ENCODE measurements at regions not wholly inside any gene's neighbourhood (a gene's known extent, or its start where the extent isn't known, plus 50 kb on each side); places are given as distances from the start of the nearest gene placed in this dataset.

GRCh38 chr2:220736778-220737177, 835.3 kb downstream of the EPHA4 start:
- Histone ChIP-seq H3K27me3 (ENCODE audit: control insufficient read depth in 1 of 2, insufficient read depth in 2 of 2, low read length in 2 of 2) (no peaks in the 10 kb centered on the region; a peak in 1 of 5 replicates), H3K27ac (ENCODE audit: extremely low read length, insufficient read depth, low read length) (no peak overlapping the region), H3K9me3 (ENCODE audit: low read length) (peaks cover 62% of the 10 kb centered on the region), H3K36me3 (replicated peaks in 1 of 2; ENCODE audit: control insufficient read depth in 1 of 2, insufficient read depth in 2 of 2, low read length in 2 of 2) (no peaks in the 10 kb centered on the region), H3K4me1 (ENCODE audit: insufficient read depth, low read length) (no peaks in the 10 kb centered on the region), H3K79me2 (ENCODE audit: insufficient read depth, low read length) (no peaks in the 10 kb centered on the region), H3K4me2 (ENCODE audit: low read depth, low read length) (no peak overlapping the region), H3K4me3 (replicated peaks in 1 of 3; ENCODE audit: insufficient read depth in 1 of 3, low read depth in 2 of 3, low read length in 3 of 3) (no peak overlapping the region), H2AFZ (ENCODE audit: low read length) (no peak overlapping the region), H3K9ac (ENCODE audit: insufficient read depth, low read depth, low read length) (no peak overlapping the region), H4K20me1 (ENCODE audit: insufficient read depth, low read length) (no peaks in the 10 kb centered on the region)
- no peak for FAIRE-seq
- under 1% methylated on average over 4 of the region's 4 CpGs for WGBS (ENCODE audit: low lambda C conversion rate)
- BruUV-seq (replicated peaks), result no TSS peak
- CTCF ChIA-PET (ENCODE audit: low intra/inter-chr PET ratio, low total read pairs), result no interaction called here
- ATAC-seq, result no peak
- no peak for DNase-seq (ENCODE audit: low spot score)
- intact Hi-C loops (cut with micrococcal nuclease; ENCODE audit: unreplicated experiment), result no loop called here
- in situ Hi-C loops (cut with HindIII; ENCODE audit: extremely low pct_ligation_motif_present, low pct_unique_long_range_greater_than_20kb), result no loop called here
- POLR2A ChIA-PET, result no interaction called here
- TF ChIP-seq ZNF251 (CRISPR knock-in tag; IDR thresholded peaks at IDR 0.05) (no peak), SRSF1 (optimal IDR thresholded peaks at IDR 0.05; ENCODE audit: low read depth, low read length) (no peak), ZNF549 (CRISPR knock-in tag; IDR thresholded peaks at IDR 0.05) (no peak), SNAPC4 (CRISPR knock-in tag; IDR thresholded peaks at IDR 0.05) (no peak), ZNF563 (CRISPR knock-in tag; IDR thresholded peaks at IDR 0.05) (no peak), NKX3-1 (CRISPR knock-in tag; IDR thresholded peaks at IDR 0.05) (no peak), MXD4 (CRISPR knock-in tag; IDR thresholded peaks at IDR 0.05) (no peak), ZNF142 (CRISPR knock-in tag; IDR thresholded peaks at IDR 0.05) (no peak)
- TF ChIP-seq, protein P1, sequence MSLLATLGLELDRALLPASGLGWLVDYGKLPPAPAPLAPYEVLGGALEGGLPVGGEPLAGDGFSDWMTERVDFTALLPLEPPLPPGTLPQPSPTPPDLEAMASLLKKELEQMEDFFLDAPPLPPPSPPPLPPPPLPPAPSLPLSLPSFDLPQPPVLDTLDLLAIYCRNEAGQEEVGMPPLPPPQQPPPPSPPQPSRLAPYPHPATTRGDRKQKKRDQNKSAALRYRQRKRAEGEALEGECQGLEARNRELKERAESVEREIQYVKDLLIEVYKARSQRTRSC (CRISPR knock-in tag; IDR thresholded peaks at IDR 0.05; ENCODE audit: low read depth), result no peak
- TF ChIP-seq, protein P2, sequence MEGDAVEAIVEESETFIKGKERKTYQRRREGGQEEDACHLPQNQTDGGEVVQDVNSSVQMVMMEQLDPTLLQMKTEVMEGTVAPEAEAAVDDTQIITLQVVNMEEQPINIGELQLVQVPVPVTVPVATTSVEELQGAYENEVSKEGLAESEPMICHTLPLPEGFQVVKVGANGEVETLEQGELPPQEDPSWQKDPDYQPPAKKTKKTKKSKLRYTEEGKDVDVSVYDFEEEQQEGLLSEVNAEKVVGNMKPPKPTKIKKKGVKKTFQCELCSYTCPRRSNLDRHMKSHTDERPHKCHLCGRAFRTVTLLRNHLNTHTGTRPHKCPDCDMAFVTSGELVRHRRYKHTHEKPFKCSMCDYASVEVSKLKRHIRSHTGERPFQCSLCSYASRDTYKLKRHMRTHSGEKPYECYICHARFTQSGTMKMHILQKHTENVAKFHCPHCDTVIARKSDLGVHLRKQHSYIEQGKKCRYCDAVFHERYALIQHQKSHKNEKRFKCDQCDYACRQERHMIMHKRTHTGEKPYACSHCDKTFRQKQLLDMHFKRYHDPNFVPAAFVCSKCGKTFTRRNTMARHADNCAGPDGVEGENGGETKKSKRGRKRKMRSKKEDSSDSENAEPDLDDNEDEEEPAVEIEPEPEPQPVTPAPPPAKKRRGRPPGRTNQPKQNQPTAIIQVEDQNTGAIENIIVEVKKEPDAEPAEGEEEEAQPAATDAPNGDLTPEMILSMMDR (CRISPR knock-in tag; IDR thresholded peaks at IDR 0.05), result no peak
